DOHH2 (cell line): ENCODE measurements at regions not wholly inside any gene's neighbourhood (a gene's known extent, or its start where the extent isn't known, plus 50 kb on each side); places are given as distances from the start of the nearest gene placed in this dataset.

Source experiments
- CTCF ChIP-seq: fragments of 200-600 bp; sonication (generic); IDR thresholded peaks from one replicate; pipeline ENCODE4 v1.5.1; 2014; ENCODE audit warnings: antibody characterized with exemption, mild to moderate bottlenecking, low read depth, low read length; ENCODE audit not compliant: poor library complexity, severe bottlenecking
- EZH2phosphoT487 ChIP-seq: fragments of 200-600 bp; sonication (generic); IDR thresholded peaks from 2 replicates; pipeline ENCODE4 v1.6.1; 2017; ENCODE audit warnings: borderline replicate concordance, mild to moderate bottlenecking, antibody characterized with exemption, low read length, moderate library complexity, mixed read lengths

- TF ChIP-seq CTCF (no peak), EZH2phosphoT487 (no peak)
These were observed 107.5 kb downstream of the NPTX2 start for GRCh38 chr7:98724591-98724990.
